ENCODE measurements at regions not wholly inside any gene's neighbourhood (a gene's known extent, or its start where the extent isn't known, plus 50 kb on each side); places are given as distances from the start of the nearest gene placed in this dataset.

GRCh38 chr11:19467904-19468303 is 227.2 kb upstream of the E2F8 start:
- TF ChIP-seq CTCF (IDR thresholded peaks at IDR 0.05) (no peak), POLR2A (IDR thresholded peaks at IDR 0.05) (no peak)

Measured in gastroesophageal sphincter (tissue), 3 donors.